ENCODE measurements at regions not wholly inside any gene's neighbourhood (a gene's known extent, or its start where the extent isn't known, plus 50 kb on each side); places are given as distances from the start of the nearest gene placed in this dataset.
"Not testable (repeated sequence)": the region's sequence is repeated elsewhere in the genome, so short reads cannot be mapped to it uniquely, and the experiment has no call there.

DNA sequence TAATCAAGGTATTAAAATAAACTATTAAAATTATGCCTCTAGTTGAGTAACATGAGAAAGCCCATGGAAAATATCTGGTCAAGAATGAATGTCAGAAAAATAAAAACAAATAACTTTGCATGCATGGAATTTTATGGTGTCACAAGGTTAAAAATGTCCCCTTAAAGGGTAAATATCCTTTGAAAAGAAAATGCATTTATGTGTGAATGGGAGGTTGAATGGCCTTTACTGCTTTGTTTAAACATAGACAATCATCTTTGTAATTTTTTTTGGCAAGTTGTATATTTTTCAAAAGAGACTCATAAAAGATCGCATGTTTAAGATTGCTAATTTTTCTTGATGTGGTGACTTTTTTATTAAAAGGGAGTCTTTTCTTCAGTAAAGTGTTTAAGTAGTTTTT, 564.2 kb downstream of the NR2F2 start:
- no peak for DNase-seq (ENCODE audit: low read depth, low spot score)

DNA sequence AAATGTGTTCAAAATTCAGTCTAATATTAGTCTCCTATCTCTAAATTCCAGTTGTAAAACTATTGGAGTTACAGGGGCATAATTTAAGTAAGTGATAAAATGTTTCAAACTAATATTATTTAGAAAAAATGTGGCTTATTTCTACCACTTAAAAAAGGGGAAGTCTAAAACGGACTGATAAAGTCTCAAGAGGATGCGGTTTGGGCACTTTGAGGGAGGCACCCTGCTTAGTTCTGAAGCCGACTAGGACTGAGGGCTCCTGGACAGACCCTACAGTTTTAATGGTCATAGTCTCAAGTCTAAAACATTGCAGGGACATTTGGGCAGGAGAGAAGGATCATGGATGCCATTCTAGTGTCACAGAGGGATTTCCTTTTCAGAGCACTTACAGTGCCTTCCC, 566.3 kb downstream of the NR2F2 start:
- DNase-seq (ENCODE audit: low read depth, low spot score) = no peak

DNA sequence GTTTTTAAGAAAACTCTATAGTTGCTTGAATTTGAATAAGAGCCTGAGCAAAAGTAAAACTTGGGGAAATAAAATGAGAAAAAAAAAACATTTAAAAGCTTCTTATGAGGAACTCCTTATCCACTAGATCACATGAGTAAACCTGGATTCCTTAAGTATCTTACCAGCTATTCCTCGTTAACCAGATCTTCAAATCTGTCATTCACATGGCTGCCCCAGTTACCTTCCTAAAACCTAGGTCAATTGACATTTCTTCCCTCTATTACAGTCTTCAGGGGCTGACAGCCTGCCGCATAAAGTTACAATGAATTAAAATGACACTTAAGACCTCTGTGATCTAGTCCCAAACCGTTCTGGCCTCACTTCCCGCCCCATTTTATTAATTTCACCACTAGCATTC, 583.6 kb downstream of the NR2F2 start:
- no peak for DNase-seq (ENCODE audit: low read depth, low spot score)

DNA sequence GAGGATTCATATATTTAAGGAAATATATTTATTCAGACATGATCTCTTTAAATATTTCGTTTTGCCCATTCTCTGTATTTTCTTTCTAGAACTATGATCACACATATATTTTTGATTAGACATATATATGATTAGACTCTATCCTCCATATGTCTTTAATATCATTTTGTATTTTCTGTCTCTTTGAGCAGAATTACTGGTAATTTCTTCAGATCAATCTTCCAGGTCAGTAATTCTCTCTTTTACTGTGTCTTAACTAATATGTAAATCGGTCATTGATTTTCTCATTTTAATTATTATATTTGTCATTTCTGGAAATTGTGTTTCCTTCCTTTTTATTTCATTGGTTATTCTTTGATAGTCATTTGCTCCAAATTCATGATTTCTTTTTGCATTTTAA, 586.2 kb downstream of the NR2F2 start:
- DNase-seq (ENCODE audit: low read depth, low spot score) = no peak

DNA sequence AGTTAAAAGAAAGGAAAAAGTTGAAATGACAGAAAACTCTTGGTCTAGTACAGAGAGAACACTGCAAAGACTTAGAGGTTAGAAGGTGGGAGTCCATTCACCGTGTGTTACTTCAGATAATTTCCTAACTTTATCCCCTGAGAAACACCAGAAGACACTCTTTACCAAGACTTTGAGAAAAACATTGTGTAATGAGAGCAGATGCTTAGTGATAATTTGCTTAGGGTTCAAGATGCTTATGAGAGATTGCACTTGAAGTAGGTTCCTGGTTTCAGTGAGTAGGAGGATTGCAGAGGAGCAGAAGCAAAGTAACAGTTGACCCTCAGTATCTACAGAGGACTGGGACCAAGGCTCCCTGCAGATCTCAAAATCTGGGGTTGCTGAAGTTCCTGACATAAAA, 594.1 kb downstream of the NR2F2 start:
- DNase-seq (ENCODE audit: low read depth, low spot score) = no peak

DNA sequence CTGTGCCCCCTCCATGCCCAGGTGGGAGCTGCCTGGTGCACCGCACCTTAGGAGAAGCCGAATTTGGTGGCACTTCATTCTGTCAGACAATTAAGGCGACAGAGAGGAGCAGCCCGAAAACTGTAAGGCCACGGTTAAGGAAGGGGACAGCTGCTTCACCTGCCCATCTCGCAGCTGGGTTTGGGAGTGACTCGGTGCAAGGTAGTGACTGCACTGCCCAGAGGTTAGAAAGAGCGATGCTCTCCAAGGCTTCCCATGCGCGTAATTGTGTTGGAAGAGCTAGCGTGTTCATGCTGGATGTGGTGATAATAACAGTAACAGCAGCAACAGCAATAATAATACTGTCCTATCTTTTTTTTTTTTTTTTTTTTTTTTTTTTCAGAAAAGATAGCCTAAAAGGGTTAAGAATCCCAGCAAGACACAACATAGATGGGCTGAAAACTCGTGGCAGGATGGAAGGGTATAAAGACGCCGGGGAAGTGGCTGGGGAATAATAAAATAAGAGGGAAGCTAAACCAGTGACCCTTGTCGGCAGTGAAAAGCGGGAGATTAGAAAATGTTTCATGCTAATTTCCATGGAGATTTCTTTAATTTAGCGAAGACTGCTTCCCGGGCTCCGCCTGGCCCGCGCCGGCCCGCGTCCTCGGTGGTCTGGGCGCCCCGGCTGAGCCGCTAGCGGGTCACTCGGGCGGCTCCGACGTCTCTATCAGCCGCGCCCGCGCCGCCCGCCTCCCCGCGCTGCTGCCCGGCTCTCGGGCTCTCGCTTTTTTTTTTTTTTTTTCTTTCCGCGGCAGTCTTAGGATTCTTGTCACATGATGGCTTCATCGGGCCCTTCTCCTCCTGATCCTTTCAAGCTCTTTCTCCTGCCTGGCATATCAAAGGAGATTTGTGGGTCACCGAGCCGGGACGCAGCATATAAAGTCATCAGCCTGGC, 617.1 kb downstream of the NR2F2 start:
- DNase-seq (ENCODE audit: low read depth, low spot score) = no peak

DNA sequence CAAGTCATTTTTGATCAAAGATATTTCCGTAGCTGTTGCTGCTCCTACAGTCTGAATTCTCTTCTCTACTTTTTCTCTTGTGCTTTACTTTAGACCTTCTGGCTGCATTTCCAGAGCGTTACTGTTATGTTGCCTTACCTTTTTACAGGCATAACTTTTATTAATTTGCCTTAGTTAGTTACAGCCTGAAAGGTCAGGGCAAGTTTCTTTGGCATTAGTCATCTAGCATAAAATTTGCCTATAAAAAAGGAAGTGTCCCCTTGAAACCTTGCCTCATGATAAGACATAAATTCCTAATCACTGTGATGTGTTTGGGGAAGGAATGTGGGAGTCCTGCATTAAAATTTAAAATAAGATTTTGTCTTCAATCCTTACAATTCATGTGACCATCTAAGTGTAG, 618.5 kb downstream of the NR2F2 start:
- DNase-seq (ENCODE audit: low read depth, low spot score) = no peak

DNA sequence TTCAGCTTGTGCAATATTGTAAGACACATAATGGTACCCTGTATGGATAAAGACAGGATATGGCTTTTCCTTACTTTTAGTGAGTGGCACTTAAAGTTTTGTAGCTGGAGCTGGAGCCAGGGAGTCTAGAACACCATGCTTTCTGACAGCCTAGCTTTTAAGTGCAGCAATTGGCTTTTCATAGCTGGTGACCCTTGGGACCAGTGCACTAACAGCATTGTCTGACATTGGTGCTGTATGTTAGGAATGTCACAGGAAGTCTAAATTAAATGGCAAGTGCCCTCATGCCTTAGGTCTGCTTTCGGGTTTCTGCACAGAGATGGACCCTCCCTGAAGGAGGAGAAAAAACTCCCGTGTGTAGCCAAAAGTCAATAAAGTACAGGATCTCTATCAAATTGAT, 628.2 kb downstream of the NR2F2 start:
- DNase-seq (ENCODE audit: low read depth, low spot score) = no peak

DNA sequence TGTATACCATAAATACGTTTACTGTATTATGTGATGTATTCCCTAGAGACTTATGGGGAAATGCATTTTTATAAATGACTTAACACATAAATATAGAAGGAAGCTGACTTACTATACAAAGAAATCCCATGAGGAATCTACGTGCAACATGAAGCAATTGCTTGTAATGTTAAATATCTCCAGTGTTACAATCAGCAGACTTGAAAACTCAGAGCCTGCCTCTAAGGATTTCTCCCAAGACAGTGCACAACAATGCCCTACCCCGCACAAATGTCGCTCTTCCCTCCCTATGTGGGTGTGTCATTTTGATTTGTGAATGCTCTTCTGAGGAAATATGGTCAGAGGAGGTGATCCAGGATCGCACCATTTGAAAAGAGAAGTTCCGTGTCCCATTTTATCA, 629.0 kb downstream of the NR2F2 start:
- no peak for DNase-seq (ENCODE audit: low read depth, low spot score)

DNA sequence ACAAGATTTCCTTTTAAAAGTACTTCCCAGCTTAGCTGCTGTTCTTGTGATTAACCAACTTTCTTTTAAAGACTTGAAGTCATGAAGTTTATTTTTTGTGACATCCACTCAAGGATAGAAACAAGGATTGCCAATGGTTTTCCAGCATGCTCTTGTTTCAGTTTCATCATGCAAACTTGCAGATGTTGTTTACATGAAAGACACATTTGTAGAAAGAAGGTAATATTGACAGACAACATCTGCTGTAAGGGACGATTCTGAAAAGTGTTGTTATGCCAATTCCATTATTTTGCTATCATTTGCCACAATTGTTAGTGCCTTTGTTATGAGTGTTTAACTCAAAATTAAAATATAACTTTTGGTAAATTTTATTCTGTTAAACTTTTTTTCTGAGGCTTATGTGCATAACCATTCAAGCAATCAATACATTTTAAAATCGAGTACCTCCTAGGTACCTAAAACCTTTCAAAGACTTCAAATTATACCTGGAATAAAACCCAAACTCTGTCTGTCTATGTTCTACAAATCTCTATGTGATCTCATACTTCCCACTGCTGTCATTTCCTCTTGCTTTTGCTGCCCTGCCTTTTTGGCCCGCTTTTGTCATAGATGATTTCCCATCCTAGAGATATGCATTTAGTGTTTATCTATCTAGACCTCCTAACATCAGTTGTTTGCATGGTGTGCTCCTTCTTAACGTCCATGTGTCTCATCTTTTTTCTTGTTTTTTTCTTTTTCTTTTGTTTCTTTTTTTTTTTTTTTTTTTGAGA, 630.4 kb downstream of the NR2F2 start:
- no peak for DNase-seq (ENCODE audit: low read depth, low spot score)

DNA sequence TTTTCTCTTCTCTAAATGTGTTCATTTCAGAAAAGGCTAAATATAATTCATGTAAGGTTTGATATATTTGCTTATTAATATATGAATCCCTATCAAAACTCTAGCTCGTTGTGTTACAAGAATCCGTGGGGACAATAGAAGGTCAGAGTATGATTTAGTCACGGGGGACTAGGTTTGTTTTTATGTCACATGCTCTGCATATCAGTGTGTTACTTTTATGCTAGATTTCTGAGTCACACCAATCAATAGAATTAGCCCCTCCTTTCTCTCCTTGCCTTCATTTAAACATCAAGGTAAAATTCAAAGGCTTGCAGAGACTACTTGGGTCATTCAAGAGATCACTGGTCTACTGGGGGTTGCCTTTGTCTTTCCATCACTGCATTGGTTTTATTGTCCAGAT, 636.1 kb downstream of the NR2F2 start:
- no peak for DNase-seq (ENCODE audit: low read depth, low spot score)

DNA sequence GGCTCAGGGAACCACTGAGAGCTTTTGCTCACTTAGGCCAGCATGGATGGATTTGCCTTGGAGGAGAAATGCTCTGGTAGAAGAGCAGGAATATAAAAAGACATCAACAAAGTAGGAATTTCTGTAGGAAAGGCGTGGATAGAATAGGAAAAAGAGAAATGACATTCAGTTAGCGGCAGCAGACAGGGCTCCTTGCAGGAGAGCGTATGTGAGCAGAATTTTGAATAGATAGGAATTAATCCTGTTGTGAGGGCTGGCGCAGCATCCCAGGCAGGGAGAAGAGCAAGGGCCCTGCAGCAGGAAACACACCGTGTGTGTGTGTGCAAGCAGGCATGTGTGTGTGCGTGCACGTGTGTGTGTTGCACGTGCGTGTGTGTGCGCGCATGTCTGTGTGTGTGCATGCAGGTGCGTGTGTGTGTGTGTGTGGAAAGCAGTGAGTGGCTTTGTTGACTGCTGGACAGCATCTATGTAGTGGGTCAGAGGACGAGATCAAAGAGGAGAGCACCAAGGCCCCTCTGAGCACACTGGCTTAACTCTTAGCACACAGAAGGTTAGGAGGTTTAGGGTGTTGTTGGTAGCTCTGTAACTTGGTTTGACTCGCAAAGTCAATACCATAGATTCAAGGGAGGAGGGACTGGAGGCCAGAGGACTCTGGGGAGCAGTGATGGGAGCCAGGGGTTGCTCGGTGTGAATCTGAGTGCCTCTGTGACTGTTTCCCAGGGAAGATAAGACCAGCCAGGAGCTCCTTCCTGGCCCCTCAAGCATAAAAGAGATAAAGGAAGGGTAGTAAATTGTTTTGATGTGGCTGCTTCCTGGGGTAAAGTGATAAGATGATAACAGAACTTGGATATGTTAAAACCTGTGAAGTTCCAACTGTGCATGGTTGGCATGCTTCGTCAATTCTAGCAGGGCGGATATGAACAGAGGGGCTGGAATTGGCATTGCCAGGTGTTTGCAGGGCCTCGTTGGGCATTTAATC, 639.5 kb downstream of the NR2F2 start:
- no peak for DNase-seq (ENCODE audit: low read depth, low spot score)

DNA sequence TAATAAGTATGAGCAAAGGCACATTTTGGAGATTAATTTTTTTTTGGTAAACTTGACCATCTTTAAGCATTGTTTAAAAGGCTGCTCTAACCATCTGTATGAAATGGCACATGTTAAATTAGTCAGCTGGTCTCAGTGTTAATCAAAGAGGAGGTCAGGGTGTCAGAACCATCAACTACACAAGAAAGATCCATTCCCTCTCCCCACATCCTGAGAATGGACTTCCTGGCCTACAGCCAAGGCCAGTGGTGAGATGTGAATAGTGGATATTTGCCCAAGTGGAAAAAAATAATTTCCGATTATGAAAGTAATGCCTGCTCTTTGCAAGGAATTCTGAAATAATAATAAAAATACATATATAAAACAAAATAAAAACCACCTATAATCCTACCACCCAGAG, 641.7 kb downstream of the NR2F2 start:
- DNase-seq (ENCODE audit: low read depth, low spot score) = no peak

DNA sequence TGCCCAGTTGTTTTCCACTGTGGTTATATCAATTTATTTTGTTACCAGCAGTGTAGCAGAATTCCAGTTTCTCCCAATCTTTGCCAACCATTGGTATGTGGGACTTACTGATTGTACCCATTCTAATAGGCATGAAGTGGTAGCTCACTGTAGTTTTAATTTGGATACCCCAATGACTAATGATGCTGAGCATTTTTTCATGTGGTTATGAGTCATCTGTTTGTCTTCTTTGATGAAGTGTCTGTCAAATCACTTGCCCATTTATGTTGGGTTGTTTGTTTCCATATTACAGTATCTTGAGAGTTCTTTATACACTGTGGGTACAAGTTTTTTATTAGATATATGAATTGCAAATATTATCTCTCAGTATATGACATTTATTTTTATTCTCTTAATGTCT, 644.3 kb downstream of the NR2F2 start:
- no peak for DNase-seq (ENCODE audit: low read depth, low spot score)

DNA sequence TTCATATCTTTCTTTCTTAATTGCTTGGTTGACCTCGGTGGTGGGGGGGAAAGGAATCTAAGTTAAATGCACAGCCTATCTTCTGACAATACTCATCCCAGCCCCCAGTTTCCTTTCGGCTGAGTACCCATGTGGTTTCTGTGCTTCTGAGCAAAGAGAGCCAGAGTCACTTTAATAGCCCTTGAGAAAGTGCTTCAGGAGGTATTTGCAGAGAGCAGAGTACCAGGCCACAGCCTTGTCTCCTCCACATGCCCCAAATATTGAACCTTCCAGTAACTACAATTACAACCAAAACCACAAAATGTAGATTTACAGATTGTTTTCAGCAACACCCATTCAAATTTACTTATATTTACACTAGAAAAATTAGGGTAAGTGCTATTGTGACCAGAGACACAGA, 647.4 kb downstream of the NR2F2 start:
- no peak for DNase-seq (ENCODE audit: low read depth, low spot score)

DNA sequence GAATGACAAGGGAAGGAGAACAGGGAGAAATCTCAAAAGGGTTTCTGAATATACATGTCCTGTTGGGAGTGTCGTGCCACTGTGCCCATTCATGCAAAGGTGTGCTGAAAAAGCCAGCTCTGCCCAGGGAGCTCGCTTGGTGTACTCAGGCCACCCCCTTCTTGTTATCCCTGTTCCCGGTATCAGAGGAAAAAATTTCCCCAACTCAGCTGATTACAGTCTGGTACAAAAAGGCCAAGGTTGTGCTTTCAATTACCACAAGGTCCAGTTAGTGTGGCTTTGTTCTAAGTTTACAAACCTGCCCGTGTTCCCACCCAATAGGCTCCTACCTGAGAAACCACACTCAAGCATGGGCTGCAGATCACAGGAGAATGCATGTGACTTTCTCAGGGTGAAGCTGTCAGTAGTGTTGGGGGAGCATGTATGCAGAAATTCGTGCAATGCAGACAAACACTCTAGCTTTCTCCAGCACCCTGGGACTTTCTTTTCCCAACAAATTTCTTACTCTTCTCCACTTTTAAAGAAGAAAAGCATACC, 648.5 kb downstream of the NR2F2 start:
- no peak for DNase-seq (ENCODE audit: low read depth, low spot score)

DNA sequence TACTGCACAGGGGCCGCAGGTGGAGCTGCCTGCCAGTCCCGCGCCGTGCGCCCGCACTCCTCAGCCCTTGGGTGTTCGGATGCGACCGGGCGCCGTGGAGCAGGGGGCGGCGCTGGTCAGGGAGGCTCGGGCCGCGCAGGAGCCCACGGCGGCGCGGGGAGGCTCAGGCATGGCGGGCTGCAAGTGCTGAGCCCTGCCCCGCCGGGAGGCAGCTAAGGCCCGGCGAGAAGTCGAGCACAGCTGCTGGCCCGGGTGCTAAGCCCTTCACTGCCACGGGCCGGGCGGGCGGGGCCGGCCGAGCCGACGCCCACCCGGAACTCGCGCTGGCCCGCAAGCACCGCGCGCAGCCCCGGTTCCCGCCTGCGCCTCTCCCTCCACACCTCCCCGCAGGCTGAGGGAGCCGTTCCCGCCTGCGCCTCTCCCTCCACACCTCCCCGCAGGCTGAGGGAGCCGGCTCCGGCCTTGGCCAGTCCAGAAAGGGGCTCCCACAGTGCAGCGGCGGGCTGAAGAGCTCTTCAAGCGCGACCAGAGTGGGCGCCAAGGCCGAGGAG, 653.7 kb downstream of the NR2F2 start:
- DNase-seq (ENCODE audit: low read depth, low spot score) = not testable (repeated sequence)

DNA sequence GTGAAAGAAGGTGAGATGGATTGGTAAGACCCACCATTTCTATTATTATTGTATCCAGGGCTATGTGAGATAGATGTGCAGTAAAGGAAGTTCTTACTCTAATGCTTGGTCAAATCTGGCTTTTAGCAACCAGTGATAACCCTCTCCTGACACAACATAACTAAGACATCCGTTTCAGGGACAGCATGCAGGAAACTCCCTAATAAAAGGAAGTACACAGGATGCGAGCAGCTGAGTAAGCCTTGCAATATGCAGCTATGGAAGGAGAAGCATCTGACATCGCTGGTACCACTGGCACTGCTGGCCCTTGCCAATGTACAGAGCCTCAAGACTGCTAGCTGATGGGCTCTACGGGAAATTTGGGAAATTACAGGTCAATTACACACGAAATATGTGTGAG, 662.3 kb downstream of the NR2F2 start:
- DNase-seq (ENCODE audit: low read depth, low spot score) = no peak

DNA sequence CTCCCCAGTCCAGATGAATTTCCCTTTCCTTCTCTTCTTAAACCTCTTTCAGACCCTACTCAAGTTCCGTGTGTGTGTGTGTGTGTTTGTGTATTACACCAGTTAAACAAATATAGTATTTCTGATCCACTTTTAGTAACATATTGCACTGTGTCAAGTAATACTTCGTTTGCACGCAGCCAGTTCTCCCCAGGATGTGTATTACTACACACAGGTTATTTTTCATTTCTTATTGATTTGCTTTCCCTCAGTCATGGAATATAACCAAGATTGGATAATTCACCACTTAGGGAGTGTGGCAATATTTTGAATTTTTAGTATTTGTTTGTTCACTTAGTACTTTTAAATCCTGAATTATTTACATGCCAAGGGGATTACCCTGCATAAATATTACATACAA, 667.0 kb downstream of the NR2F2 start:
- no peak for DNase-seq (ENCODE audit: low read depth, low spot score)

DNA sequence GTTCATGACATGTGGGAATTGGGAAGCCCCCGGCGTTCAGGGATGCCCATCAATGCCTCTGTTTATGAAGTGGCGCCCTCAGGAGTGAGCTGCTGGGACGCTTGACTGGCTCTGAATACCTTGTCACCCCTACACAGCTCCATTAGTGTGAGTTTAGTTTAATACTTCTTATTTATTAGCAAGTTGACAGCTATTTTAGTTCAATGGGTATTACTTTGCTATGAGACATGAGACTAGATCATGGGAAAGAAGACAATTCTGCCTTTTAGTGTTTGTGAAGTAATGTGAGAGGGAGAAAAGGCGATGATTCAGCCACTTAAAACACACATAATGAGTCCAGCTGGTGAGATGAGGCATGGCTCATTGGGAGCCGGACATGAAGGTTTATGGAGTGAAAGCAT, 678.5 kb downstream of the NR2F2 start:
- no peak for DNase-seq (ENCODE audit: low read depth, low spot score)

DNA sequence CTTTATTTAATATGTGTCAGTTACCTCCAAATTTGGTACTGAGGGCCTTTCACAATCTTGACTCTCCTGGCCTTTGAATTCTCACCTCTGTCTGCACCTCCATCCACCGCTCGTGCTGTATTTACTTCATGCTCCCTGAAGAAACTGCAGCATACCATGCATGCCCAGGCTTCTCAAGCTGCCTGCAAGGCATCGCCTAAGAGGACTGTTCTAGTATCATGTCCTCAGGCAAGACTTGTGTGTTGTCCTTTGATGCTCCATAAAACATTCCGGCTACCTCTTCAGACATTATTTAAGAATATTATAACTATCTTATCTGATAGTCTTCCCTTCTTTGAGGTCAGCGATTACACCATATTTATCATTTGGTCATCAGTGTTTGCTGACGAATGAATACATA, 682.5 kb downstream of the NR2F2 start:
- DNase-seq (ENCODE audit: low read depth, low spot score) = no peak
